ENCODE measurements at regions not wholly inside any gene's neighbourhood (a gene's known extent, or its start where the extent isn't known, plus 50 kb on each side); places are given as distances from the start of the nearest gene placed in this dataset.

DNA sequence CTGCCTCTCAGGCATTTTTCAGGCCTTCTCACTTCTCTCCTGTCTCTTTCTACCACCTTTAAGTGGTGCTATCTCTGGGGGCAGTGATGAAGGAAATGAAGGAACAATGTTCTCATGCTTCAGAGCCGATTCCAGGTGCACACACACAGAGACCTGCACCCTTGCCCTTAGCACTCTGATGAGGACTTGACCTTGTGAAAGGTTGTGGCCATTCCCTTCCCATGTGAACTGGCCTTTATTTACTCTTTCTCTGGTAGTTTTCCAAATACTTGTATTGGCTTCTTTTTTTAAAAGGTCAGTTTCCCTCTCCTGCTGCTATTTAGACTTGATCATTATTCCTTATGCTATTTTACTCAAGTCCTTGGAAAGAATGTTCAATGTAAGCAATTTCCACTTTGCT lies 188.6 kb downstream of the MDFIC start:
- TF ChIP-seq, protein P1, sequence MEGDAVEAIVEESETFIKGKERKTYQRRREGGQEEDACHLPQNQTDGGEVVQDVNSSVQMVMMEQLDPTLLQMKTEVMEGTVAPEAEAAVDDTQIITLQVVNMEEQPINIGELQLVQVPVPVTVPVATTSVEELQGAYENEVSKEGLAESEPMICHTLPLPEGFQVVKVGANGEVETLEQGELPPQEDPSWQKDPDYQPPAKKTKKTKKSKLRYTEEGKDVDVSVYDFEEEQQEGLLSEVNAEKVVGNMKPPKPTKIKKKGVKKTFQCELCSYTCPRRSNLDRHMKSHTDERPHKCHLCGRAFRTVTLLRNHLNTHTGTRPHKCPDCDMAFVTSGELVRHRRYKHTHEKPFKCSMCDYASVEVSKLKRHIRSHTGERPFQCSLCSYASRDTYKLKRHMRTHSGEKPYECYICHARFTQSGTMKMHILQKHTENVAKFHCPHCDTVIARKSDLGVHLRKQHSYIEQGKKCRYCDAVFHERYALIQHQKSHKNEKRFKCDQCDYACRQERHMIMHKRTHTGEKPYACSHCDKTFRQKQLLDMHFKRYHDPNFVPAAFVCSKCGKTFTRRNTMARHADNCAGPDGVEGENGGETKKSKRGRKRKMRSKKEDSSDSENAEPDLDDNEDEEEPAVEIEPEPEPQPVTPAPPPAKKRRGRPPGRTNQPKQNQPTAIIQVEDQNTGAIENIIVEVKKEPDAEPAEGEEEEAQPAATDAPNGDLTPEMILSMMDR (IDR thresholded peaks at IDR 0.05) = no peak
- TF ChIP-seq POLR2A (IDR thresholded peaks at IDR 0.05) = no peak
